ENCODE measurements at regions not wholly inside any gene's neighbourhood (a gene's known extent, or its start where the extent isn't known, plus 50 kb on each side); places are given as distances from the start of the nearest gene placed in this dataset.

GRCh38 chr6:159594750-159595117 lies 98.3 kb downstream of the SOD2 start:
- Histone ChIP-seq H3K4me2 (ENCODE audit: low read length) (no peak overlapping the region), H3K4me1 (ENCODE audit: insufficient read depth, low read length, severe bottlenecking) (no peaks in the 10 kb centered on the region), H3K9me3 (ENCODE audit: low read length) (no peaks in the 10 kb centered on the region), H3K4me3 (ENCODE audit: low read depth, low read length, poor library complexity, severe bottlenecking) (no peak overlapping the region), H3F3A (ENCODE audit: insufficient read depth, low read length) (no peaks in the 10 kb centered on the region; the same call in 1 of the 2 replicates), H3K9ac (ENCODE audit: low read length) (no peak overlapping the region), H3K27me3 (ENCODE audit: insufficient read depth, low read length) (no peaks in the 10 kb centered on the region), H3K79me2 (ENCODE audit: insufficient read depth, low read length) (no peaks in the 10 kb centered on the region), H4K20me1 (ENCODE audit: insufficient read depth, low read length) (no peaks in the 10 kb centered on the region), H3K27ac (ENCODE audit: low read depth, low read length, poor library complexity, severe bottlenecking) (no peak overlapping the region), H2AFZ (ENCODE audit: low read length) (no peak overlapping the region), H3K36me3 (ENCODE audit: insufficient read depth, low read length) (no peaks in the 10 kb centered on the region), H3K9me2 (ENCODE audit: low read depth, low read length) (no peaks in the 10 kb centered on the region)
- TF ChIP-seq CTCF (IDR thresholded peaks at IDR 0.05; ENCODE audit: low read length) = no peak
- no peak for TF ChIP-seq EZH2 (IDR thresholded peaks at IDR 0.05; ENCODE audit: borderline replicate concordance, low read length)

- Histone ChIP-seq H3K79me2 (ENCODE audit: insufficient read depth, low read length) (no peaks in the 10 kb centered on the region), H3K9me3 (ENCODE audit: low read length) (no peaks in the 10 kb centered on the region), H3K4me3 (ENCODE audit: low read depth, low read length, poor library complexity, severe bottlenecking) (no peak overlapping the region), H3K9me2 (ENCODE audit: low read depth, low read length) (no peaks in the 10 kb centered on the region), H3F3A (ENCODE audit: insufficient read depth, low read length) (no peaks in the 10 kb centered on the region; the same call in 1 of the 2 replicates), H3K9ac (ENCODE audit: low read length) (no peak overlapping the region), H3K27me3 (ENCODE audit: insufficient read depth, low read length) (no peaks in the 10 kb centered on the region), H3K4me1 (ENCODE audit: insufficient read depth, low read length, severe bottlenecking) (no peaks in the 10 kb centered on the region), H3K27ac (ENCODE audit: low read depth, low read length, poor library complexity, severe bottlenecking) (no peak overlapping the region), H2AFZ (ENCODE audit: low read length) (no peak overlapping the region), H3K36me3 (ENCODE audit: insufficient read depth, low read length) (no peaks in the 10 kb centered on the region), H3K4me2 (ENCODE audit: low read length) (no peak overlapping the region), H4K20me1 (ENCODE audit: insufficient read depth, low read length) (no peaks in the 10 kb centered on the region)
- TF ChIP-seq EZH2 (IDR thresholded peaks at IDR 0.05; ENCODE audit: borderline replicate concordance, low read length) (no peak), CTCF (IDR thresholded peaks at IDR 0.05; ENCODE audit: low read length) (no peak)
Observed at GRCh38 chr6:159594106-159594749, 98.8 kb downstream of the SOD2 start.

- no peaks in the 10 kb centered on the region for H3K27me3 ChIP-seq (ENCODE audit: insufficient read depth, low read length)
- no peaks in the 10 kb centered on the region for H3F3A ChIP-seq (ENCODE audit: insufficient read depth, low read length)
- no peaks in the 10 kb centered on the region for H3K36me3 ChIP-seq (ENCODE audit: insufficient read depth, low read length)
- no peaks in the 10 kb centered on the region for H3K4me1 ChIP-seq (ENCODE audit: insufficient read depth, low read length, severe bottlenecking)
- H3K9me3 ChIP-seq (ENCODE audit: low read length) = no peaks in the 10 kb centered on the region
- H3K9ac ChIP-seq (ENCODE audit: low read length) = no peak overlapping the region
- no peak overlapping the region for H3K4me2 ChIP-seq (ENCODE audit: low read length)
- H2AFZ ChIP-seq (ENCODE audit: low read length) = no peak overlapping the region
- no peaks in the 10 kb centered on the region for H3K79me2 ChIP-seq (ENCODE audit: insufficient read depth, low read length)
- no peak overlapping the region for H3K27ac ChIP-seq (ENCODE audit: low read depth, low read length, poor library complexity, severe bottlenecking)
- no peaks in the 10 kb centered on the region for H3K9me2 ChIP-seq (ENCODE audit: low read depth, low read length)
- no peak overlapping the region for H3K4me3 ChIP-seq (ENCODE audit: low read depth, low read length, poor library complexity, severe bottlenecking)
- no peaks in the 10 kb centered on the region for H4K20me1 ChIP-seq (ENCODE audit: insufficient read depth, low read length)
- TF ChIP-seq EZH2 (IDR thresholded peaks at IDR 0.05; ENCODE audit: borderline replicate concordance, low read length) (no peak), CTCF (IDR thresholded peaks at IDR 0.05; ENCODE audit: low read length) (no peak)
Observed at GRCh38 chr6:159590835-159591234, 102.2 kb downstream of the SOD2 start.
